ENCODE measurements at regions not wholly inside any gene's neighbourhood (a gene's known extent, or its start where the extent isn't known, plus 50 kb on each side); places are given as distances from the start of the nearest gene placed in this dataset.

GRCh38 chr7:131941291-131941690 lies 384.9 kb upstream of the PODXL start:
- no peak overlapping the region for H2AK5ac ChIP-seq (ENCODE audit: low read depth, low read length)
- no CpG with 5 or more reads among the region's 1 CpG for WGBS, 2 experiments (ENCODE audit: extremely low coverage in 2 of 2, insufficient read length in 1 of 2)
- no peaks in the 10 kb centered on the region for H3K9me3 ChIP-seq (ENCODE audit: control insufficient read depth, insufficient read depth, low read length)
- POLR2A ChIA-PET (ENCODE audit: unreplicated experiment), result no interaction called here
- no peak overlapping the region for H3K4ac ChIP-seq (ENCODE audit: low read depth, low read length)
- ATAC-seq (ENCODE audit: low read depth) (no peak), DNase-seq (no peak)
- no peaks in the 10 kb centered on the region for H4K20me1 ChIP-seq (ENCODE audit: insufficient read depth, low read length)
- H4K5ac ChIP-seq (ENCODE audit: low read depth, low read length), result no peak overlapping the region
- no peak overlapping the region for H4K91ac ChIP-seq (ENCODE audit: insufficient read depth, low read depth, low read length)
- TF ChIP-seq MXI1 (IDR thresholded peaks at IDR 0.05; ENCODE audit: borderline replicate concordance, low read depth, low read length) (no peak), MAZ (IDR thresholded peaks at IDR 0.05; ENCODE audit: borderline replicate concordance, low read depth, low read length) (no peak), CTCF (conservative IDR thresholded peaks at IDR 0.05; ENCODE audit: low read depth, low read length) (no peak), CHD1 (IDR thresholded peaks at IDR 0.05; ENCODE audit: low read depth, low read length) (no peak), RCOR1 (IDR thresholded peaks at IDR 0.05; ENCODE audit: insufficient replicate concordance, low read length) (no peak), FOS (IDR thresholded peaks at IDR 0.05; ENCODE audit: low read depth, low read length) (no peak), BHLHE40 (IDR thresholded peaks at IDR 0.05; ENCODE audit: low read depth, low read length) (no peak), USF2 (IDR thresholded peaks at IDR 0.05; ENCODE audit: low read depth, low read length) (no peak), SMC3 (IDR thresholded peaks at IDR 0.05; ENCODE audit: low read depth, low read length) (no peak), NFE2L2 (IDR thresholded peaks at IDR 0.05; ENCODE audit: low read depth, low read length) (no peak), MAFK (IDR thresholded peaks at IDR 0.05; ENCODE audit: low read depth, low read length) (no peak), RFX5 (IDR thresholded peaks at IDR 0.05; ENCODE audit: low read depth, low read length) (no peak), RAD21 (IDR thresholded peaks at IDR 0.05; ENCODE audit: low read length) (no peak), POLR2A (IDR thresholded peaks at IDR 0.05; ENCODE audit: low read depth, low read length) (no peak), ELK1 (IDR thresholded peaks at IDR 0.05; ENCODE audit: borderline replicate concordance, low read depth, low read length) (no peak), CEBPB (IDR thresholded peaks at IDR 0.05; ENCODE audit: low read depth, low read length) (no peak)
- H2BK20ac ChIP-seq (ENCODE audit: low read depth, low read length), result no peak overlapping the region
- H2BK5ac ChIP-seq (ENCODE audit: low read depth, low read length, poor library complexity, severe bottlenecking), result no peak overlapping the region
- H4K8ac ChIP-seq (ENCODE audit: low read depth in 2 of 2, low read length in 2 of 2), result no peak overlapping the region
- H3K4me1 ChIP-seq (ENCODE audit: control insufficient read depth, insufficient read depth, low read length), result no peaks in the 10 kb centered on the region
- H3K18ac ChIP-seq (ENCODE audit: low read depth, low read length), result no peak overlapping the region
- no peak overlapping the region for H2BK15ac ChIP-seq (ENCODE audit: low read depth, low read length)
- no peak overlapping the region for H2AK9ac ChIP-seq (replicated peaks; ENCODE audit: low read depth, low read length, poor library complexity)
- no peak overlapping the region for H3K4me2 ChIP-seq (ENCODE audit: low read depth, low read length)
- in situ Hi-C loops (cut with MboI; ENCODE audit: low sequenced_read_pairs), result no loop called here
- H3K4me3 ChIP-seq (ENCODE audit: insufficient read depth, low read depth, low read length), result no peak overlapping the region
- H2AFZ ChIP-seq (replicated peaks; ENCODE audit: low read length, poor library complexity), result no peak overlapping the region
- no peak overlapping the region for H3K23ac ChIP-seq (ENCODE audit: low read depth, low read length)
- intact Hi-C loops (cut with micrococcal nuclease), result no loop called here
- dilution Hi-C loops (cut with HindIII; ENCODE audit: low sequenced_read_pairs, unreplicated experiment), result no loop called here
- no peak overlapping the region for H3K9ac ChIP-seq (ENCODE audit: low read depth, low read length)
- BruUV-seq (replicated peaks), result no TSS peak
- H3K14ac ChIP-seq (replicated peaks; ENCODE audit: low read depth, low read length), result no peak overlapping the region
- H3K9me1 ChIP-seq (ENCODE audit: insufficient read depth, low read length), result no peaks in the 10 kb centered on the region
- CTCF ChIA-PET, result interaction anchor here (0.6 kb wide), 1 partner anchor 79 kb away, joined by 6 read pairs; no protein-coding TSS in a partner anchor
- peaks cover 3% of the 10 kb centered on the region; the same call in 1 of the 2 replicates for H3K27me3 ChIP-seq (ENCODE audit: control insufficient read depth, insufficient read depth, low read length)
- H3K27ac ChIP-seq (ENCODE audit: insufficient read depth, low read length), result no peak overlapping the region
- no peaks in the 10 kb centered on the region for H3K79me1 ChIP-seq (ENCODE audit: low read depth in 1 of 2, low read length in 2 of 2)
- no peak overlapping the region for H2BK120ac ChIP-seq (ENCODE audit: low read depth, low read length)
- no peak overlapping the region for H3K56ac ChIP-seq (ENCODE audit: extremely low read depth, insufficient read depth, low read length)
- no peaks in the 10 kb centered on the region for H3K36me3 ChIP-seq (ENCODE audit: control insufficient read depth, insufficient read depth, low read length)

All from IMR-90 (cell line).